Muscle of back (tissue), 3 donors: ENCODE measurements at regions not wholly inside any gene's neighbourhood (a gene's known extent, or its start where the extent isn't known, plus 50 kb on each side); places are given as distances from the start of the nearest gene placed in this dataset.
A peak's percentile ranks its signal among the peaks of the same experiment; 100 is the strongest.
"Not testable (repeated sequence)": the region's sequence is repeated elsewhere in the genome, so short reads cannot be mapped to it uniquely, and the experiment has no call there.

ENCODE experiments used
- DNase-seq, 3 donors: peaks; one replicate each; pipeline versions ENCODE4 v3.0.0 to v3.0.0-alpha.2; 2013

DNA sequence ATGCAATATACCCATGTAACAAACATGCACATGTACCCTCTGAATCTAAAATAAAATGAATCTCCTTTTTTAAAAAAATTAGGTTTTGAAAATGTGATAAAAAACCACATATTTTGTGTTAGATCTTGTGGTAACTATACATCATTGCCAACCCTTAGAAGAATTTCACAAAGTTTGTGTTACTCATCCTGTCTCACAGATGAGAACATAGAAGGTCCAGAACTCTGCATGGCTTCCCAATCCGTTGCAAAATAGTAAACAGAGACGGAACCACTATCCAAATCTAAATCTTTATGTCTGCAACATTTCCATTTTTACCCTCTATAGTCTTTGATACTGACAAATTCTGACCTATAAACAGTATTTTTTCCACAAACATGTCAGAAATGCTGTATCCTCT is 759.9 kb downstream of the KCNJ2 start:
- DNase-seq, result no peak

- DNase-seq, result no peak
Observed at GRCh38 chr17:70934231-70934630, 764.9 kb downstream of the KCNJ2 start.

- DNase-seq, result no peak
Observed at GRCh38 chr17:70934835-70935234, 765.5 kb downstream of the KCNJ2 start.

DNA sequence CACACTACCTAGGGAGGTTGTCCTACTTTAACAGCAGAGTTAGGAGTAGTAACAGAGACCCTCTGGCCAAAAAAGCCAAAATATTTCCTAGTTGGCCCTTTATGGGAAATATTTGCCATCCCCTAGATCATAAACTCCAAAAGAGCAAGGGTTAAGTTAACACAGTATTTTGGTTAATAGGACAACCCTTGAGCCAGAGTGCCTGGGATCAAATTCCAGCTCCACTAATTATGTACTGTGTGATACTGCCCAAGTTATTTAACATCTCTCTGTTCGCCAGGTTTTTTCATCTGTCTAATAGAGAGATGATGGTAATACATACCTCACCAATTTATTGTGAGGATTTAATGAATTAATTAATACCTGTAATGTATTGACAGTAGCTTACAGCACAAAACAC is 767.4 kb downstream of the KCNJ2 start:
- no peak for DNase-seq

DNA sequence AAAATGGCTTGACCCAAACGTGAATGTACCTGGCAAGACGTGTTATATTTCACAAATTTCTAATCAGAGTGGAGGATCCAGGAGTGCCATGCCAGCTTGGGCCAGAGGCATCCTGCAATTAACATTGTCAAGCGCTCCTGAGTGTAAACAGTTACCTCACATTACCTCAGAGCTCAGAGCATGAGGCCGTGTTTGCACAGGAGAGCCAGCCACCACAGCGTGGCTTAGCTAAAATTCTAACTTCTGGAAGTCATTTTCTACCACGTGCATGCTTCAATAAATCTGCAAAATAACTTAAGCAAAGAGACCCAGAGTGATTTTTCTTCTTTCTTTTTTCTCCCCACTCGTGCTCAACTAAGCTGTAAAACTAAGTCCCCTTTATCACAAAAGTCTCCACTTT is 769.0 kb downstream of the KCNJ2 start:
- DNase-seq, result peak in 1 of 3 donors; percentile 36

GRCh38 chr17:70945386-70945785 is 776.1 kb downstream of the KCNJ2 start:
- DNase-seq, result no peak

GRCh38 chr17:70947215-70947614 is 777.9 kb downstream of the KCNJ2 start:
- DNase-seq, result no peak

- no peak for DNase-seq
Observed at GRCh38 chr17:70947636-70948565, 778.6 kb downstream of the KCNJ2 start.

GRCh38 chr17:70953140-70953539 is 783.8 kb downstream of the KCNJ2 start:
- DNase-seq, result not testable (repeated sequence)

- DNase-seq, result no peak
Observed at GRCh38 chr17:70955441-70955840, 786.1 kb downstream of the KCNJ2 start.

GRCh38 chr17:70956726-70957125 is 787.4 kb downstream of the KCNJ2 start:
- peak; percentile 6 to 54 (median 10) for DNase-seq

- no peak for DNase-seq
Observed at GRCh38 chr17:70961341-70961740, 792.0 kb downstream of the KCNJ2 start.

- DNase-seq, result no peak
Observed at GRCh38 chr17:70968302-70968701, 799.0 kb downstream of the KCNJ2 start.

DNA sequence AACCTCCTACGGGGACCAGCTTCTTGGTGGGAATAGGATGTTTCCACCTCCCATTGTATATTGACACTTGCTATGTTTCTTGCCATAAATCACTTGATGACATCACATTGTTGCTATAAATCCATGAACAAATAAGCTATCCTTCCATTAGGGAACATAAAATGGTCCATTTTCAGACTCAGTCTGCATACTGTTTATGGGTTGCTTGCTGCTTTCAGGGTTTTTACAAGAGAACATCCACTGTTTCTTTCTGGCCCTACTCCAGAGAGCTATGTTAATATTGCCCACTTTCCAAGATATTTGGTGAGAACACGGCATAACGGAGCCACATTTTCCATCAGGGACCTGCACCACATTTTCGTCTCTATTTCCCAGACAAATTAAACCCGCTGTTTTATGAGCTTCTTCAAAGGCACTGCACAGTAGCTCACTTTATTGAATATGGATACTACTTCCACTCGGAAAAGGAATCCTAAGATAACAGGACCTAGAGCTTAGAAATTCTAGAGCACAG is 800.2 kb downstream of the KCNJ2 start:
- DNase-seq, result no peak

DNA sequence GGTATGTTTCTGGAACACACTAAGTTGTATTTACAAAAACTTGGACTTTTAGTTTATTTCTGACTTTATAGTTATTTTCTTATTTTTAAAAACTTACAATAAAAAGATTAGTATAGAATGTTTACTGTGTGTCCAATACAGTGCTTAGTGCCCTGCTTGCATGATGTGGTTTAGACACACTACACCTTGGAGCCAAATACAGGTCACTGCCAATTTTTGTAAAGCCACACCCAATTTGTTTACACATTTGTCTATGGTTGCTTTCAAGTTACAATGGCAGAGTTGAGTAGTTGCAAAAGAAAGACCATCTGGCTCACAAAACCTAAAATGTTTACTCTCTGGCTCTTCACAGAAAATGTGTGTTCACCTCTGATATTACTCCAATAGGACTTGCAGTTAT is 807.1 kb downstream of the KCNJ2 start:
- DNase-seq, result no peak

- no peak for DNase-seq
Observed at GRCh38 chr17:70984873-70985272, 815.5 kb downstream of the KCNJ2 start.

GRCh38 chr17:70987867-70988340 is 818.6 kb downstream of the KCNJ2 start:
- no peak for DNase-seq

- DNase-seq, result no peak
Observed at GRCh38 chr17:70988622-70989021, 819.3 kb downstream of the KCNJ2 start.

DNA sequence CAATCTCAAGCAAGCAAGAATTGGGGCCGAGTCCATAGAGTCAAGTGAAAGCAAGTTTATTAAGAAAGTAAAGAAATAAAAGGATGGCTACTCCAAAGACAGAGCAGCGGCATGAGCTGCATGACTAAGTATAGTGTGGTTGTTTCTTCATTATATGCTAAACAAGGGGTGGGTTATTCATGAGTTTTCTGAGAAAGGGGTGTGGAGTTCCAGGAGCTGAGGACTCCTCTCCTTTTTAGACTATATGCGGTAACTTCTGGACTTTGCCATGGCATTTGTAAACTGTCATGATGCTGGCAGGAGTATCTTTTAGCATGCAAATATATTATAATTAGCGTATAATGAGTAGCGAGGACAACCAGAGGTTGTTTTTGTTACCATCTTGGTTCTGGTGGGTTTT is 819.9 kb downstream of the KCNJ2 start:
- no peak for DNase-seq

- DNase-seq, result no peak
Observed at GRCh38 chr17:70994194-70994593, 824.9 kb downstream of the KCNJ2 start.

DNA sequence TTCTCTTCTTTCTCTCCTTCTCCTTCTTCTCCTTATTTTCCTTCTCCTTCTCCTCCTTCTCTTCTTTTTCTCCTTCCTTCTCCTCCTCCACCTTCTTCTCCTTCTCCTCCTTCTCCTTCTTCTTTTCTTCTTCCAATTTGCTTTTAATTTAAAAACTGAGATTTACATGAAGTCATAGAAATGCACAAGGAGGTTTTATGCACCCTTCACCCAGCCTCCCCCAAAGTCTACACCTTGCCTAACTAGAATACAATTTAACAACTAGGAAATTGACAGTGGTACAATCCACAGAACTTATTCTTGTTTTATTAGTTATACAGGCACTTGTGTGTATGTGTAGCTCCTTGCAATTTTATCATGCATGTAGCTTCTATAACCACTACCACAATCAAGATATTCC is 826.7 kb downstream of the KCNJ2 start:
- DNase-seq, result no peak

DNA sequence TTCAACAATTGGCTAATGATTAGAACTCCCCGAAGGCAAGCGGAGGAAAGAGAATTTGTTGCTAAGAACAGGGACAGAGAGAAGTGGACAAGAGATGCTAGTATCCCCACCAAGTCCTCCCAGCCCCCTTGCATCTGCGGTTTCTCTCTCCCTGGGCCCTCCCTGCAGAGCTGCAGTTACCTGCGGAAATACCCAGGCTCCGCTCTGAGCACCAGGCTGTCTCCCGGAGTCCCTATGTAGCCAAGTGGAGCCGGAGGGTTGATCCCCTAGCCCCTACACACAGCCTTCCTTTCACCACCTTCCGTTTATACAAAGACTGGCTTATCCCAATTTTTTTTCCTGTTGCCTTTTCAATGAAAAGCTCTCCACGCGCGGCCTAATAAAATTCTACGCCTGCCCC is 834.4 kb downstream of the KCNJ2 start:
- no peak for DNase-seq

DNA sequence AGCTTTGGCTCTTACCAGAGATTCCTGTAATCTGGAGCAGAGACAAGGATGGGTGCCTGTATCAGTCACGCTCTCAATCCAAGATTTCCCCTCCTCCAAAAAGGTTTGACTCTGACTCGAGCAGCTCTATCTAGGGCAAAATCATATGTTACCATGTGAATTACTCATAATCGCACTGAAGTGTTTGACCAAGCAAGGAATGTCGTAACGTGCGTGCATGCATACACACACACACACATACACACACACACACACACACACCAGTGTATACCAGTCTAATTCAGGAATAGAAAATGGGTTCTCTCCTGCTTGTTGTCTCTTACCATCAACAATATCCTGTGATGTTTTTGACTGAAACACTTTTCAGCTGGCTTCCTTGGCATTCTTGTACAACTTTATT is 835.1 kb downstream of the KCNJ2 start:
- no peak for DNase-seq

DNA sequence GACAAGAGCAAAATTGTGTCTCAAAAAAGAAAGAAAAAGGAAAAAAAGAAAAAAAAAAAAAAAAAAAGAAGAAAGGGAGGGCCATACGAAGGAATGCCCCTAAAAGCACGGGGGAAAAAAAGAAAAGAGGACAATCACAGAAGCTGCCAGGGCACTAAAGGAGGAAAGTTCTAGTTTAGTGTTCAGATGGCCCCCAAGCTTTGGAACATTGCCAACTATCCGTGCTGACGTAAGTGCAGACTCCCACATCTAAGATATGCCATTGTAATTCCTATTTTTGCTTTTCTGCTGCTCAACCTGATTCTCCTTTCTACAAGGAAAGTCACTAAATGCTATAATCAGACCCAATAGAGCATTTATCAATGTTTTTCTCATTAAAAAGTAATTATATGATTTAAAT is 842.1 kb downstream of the KCNJ2 start:
- DNase-seq, result no peak
